A549 (cell line): ENCODE measurements at regions not wholly inside any gene's neighbourhood (a gene's known extent, or its start where the extent isn't known, plus 50 kb on each side); places are given as distances from the start of the nearest gene placed in this dataset.

ENCODE experiments used
- ATAC-seq, 2 experiments: fragments of 200-7000 bp in 1 of 2; fragments of >200 bp in 1 of 2; cut with Nextera tagmentation in 1 of 2; cut with Tn5 transposase in 1 of 2; 3 replicates each; pipeline versions ENCODE4 v1.8.0 to v1.9.1; 2018 to 2020; ENCODE audit warnings: mild to moderate bottlenecking in 1 of 2, moderate library complexity in 1 of 2
- CTCF ChIA-PET: fragments of 300-600 bp; sonication (Branson Sonifier 250); formaldehyde crosslinking; extraction: SDS; loops from one replicate; lab custom pipeline; 2021; ENCODE audit warnings: antibody characterized with exemption, inconsistent platforms; lab: Yijun Ruan, JAX
- POLR2A ChIA-PET: fragments of 350-600 bp; formaldehyde crosslinking; extraction: SDS; loops from one replicate; lab custom pipeline; 2021; ENCODE audit warnings: antibody characterized with exemption, inconsistent platforms; lab: Yijun Ruan, JAX
- DNase-seq, 2 experiments: peaks; one replicate each; pipeline versions ENCODE4 v3.0.0 to v3.0.0-alpha.2; 2011 to 2016; ENCODE audit warnings: low read depth in 1 of 2, low spot score in 1 of 2
- FAIRE-seq: peaks from 2 replicates; lab custom pipeline; 2011; peaks lifted over from hg19 to GRCh38; lab: Jason Lieb, UNC
- H3K27ac ChIP-seq, 2 experiments: fragments of >200 bp; sonication (Bioruptor Twin); formaldehyde crosslinking; 3 replicates each; pipeline ENCODE4 v1.5.1; 2016 to 2017
- H3K4me1 ChIP-seq: fragments of >200 bp; sonication (Bioruptor Twin); formaldehyde crosslinking; 3 replicates; pipeline ENCODE4 v1.6.1; 2016
- H3K4me2 ChIP-seq: fragments of >200 bp; sonication (Bioruptor Twin); formaldehyde crosslinking; 3 replicates; pipeline ENCODE4 v1.6.1; 2016
- H3K4me3 ChIP-seq: fragments of >200 bp; sonication (Bioruptor Twin); formaldehyde crosslinking; 3 replicates; pipeline ENCODE4 v1.5.1; 2016
- H3K9me3 ChIP-seq: fragments of >200 bp; sonication (Bioruptor Twin); formaldehyde crosslinking; 3 replicates; pipeline ENCODE4 v1.6.1; 2016
- FOSB ChIP-seq: fragments of 250-450 bp; sonication (Bioruptor Pico); IDR thresholded peaks from 2 replicates; pipeline ENCODE4 v1.5.0; 2020; ENCODE audit warnings: mild to moderate bottlenecking, moderate library complexity
- GATA3 ChIP-seq: IDR thresholded peaks from 2 replicates; pipeline ENCODE4 v1.6.1; 2012; ENCODE audit warnings: borderline replicate concordance
- HOXB5 ChIP-seq: fragments of 250-450 bp; sonication (Bioruptor Pico); IDR thresholded peaks from 2 replicates; pipeline ENCODE4 v1.5.0; 2020; ENCODE audit warnings: mild to moderate bottlenecking, moderate library complexity
- MAZ ChIP-seq: fragments of 150-350 bp; IDR thresholded peaks from 2 replicates; pipeline ENCODE4 v1.6.1; 2014; ENCODE audit warnings: antibody characterized with exemption, low read depth, low read length, borderline replicate concordance
- MYC ChIP-seq: IDR thresholded peaks from 2 replicates; pipeline ENCODE4 v1.6.1; 2012; ENCODE audit warnings: mild to moderate bottlenecking, inconsistent platforms, low read length, improper control_type of control experiment, borderline replicate concordance
- PHF8 ChIP-seq: fragments of 200-600 bp; sonication (generic); IDR thresholded peaks from 2 replicates; pipeline ENCODE4 v1.6.1; 2016; ENCODE audit warnings: low read depth, mild to moderate bottlenecking, antibody characterized with exemption, moderate library complexity, borderline replicate concordance
- POLR2A ChIP-seq: IDR thresholded peaks from 2 replicates; pipeline ENCODE4 v1.6.1; 2012; ENCODE audit warnings: mild to moderate bottlenecking, low read length
- POLR2AphosphoS2 ChIP-seq: conservative IDR thresholded peaks from 2 replicates; pipeline ENCODE4 v1.6.1; 2012; ENCODE audit warnings: low read length, improper control_type of control experiment, inconsistent platforms
- RAD21 ChIP-seq, 2 experiments: fragments of >200 bp in 1 of 2; sonication (Bioruptor Twin) in 1 of 2; formaldehyde crosslinking in 1 of 2; IDR thresholded peaks in 1 of 2; conservative IDR thresholded peaks in 1 of 2; 2 replicates in 1 of 2; 3 replicates in 1 of 2; pipeline ENCODE4 v1.6.1; 2012 to 2018; ENCODE audit warnings: inconsistent platforms in 1 of 2
- RARB ChIP-seq: fragments of 250-450 bp; sonication (Bioruptor Pico); IDR thresholded peaks from 2 replicates; pipeline ENCODE4 v1.8.0; 2021; ENCODE audit warnings: mild to moderate bottlenecking, moderate library complexity
- SMC3 ChIP-seq: fragments of >200 bp; sonication (Bioruptor Twin); formaldehyde crosslinking; IDR thresholded peaks from 3 replicates; pipeline ENCODE4 v1.6.1; 2018; ENCODE audit warnings: inconsistent platforms
- SREBF2 ChIP-seq: fragments of 450-650 bp; IDR thresholded peaks from 2 replicates; pipeline ENCODE4 v1.6.1; 2014; ENCODE audit warnings: mild to moderate bottlenecking, moderate library complexity
- TP53 ChIP-seq: fragments of 250-450 bp; sonication (Bioruptor Pico); IDR thresholded peaks from 2 replicates; pipeline ENCODE4 v1.5.0; 2021; ENCODE audit warnings: mild to moderate bottlenecking, moderate library complexity
- ZC3H11A ChIP-seq: fragments of 450-650 bp; IDR thresholded peaks from 2 replicates; pipeline ENCODE4 v1.6.1; 2014; ENCODE audit warnings: antibody characterized with exemption, mild to moderate bottlenecking
- ZNF302 ChIP-seq: fragments of 250-450 bp; sonication (Bioruptor Pico); IDR thresholded peaks from 2 replicates; pipeline ENCODE4 v1.9.0; 2021; ENCODE audit warnings: inconsistent platforms, mild to moderate bottlenecking, moderate library complexity
- ZSCAN20 ChIP-seq: fragments of 250-450 bp; sonication (Bioruptor Pico); IDR thresholded peaks from 2 replicates; pipeline ENCODE4 v1.8.0; 2022; ENCODE audit warnings: mild to moderate bottlenecking, moderate library complexity
- WGBS: methylation state at CpG from one replicate; pipeline ENCODE4 v1.1.6; 2017; ENCODE audit errors: missing lambda C conversion rate; 5-methylcytosine and 5-hydroxymethylcytosine counted together
- TF ChIP-seq, protein P1 (sequence below): fragments of >200 bp; sonication (Bioruptor Twin); formaldehyde crosslinking; IDR thresholded peaks from 3 replicates; pipeline ENCODE4 v1.5.1; 2016
- TF ChIP-seq, protein P2 (sequence below): fragments of 450-650 bp; IDR thresholded peaks from 2 replicates; pipeline ENCODE4 v1.6.1; 2014; ENCODE audit warnings: antibody characterized with exemption
- TF ChIP-seq, protein P3 (sequence below): fragments of 150-350 bp; IDR thresholded peaks from 2 replicates; pipeline ENCODE4 v1.6.1; 2014; ENCODE audit warnings: low read depth, mild to moderate bottlenecking, low read length
- TF ChIP-seq, protein P4 (sequence below): fragments of 200-600 bp; sonication (generic); IDR thresholded peaks from 2 replicates; pipeline ENCODE4 v1.6.1; 2016; ENCODE audit warnings: antibody characterized with exemption, mild to moderate bottlenecking, moderate library complexity
- TF ChIP-seq, protein P5 (sequence below): fragments of >200 bp; sonication (Bioruptor Twin); formaldehyde crosslinking; IDR thresholded peaks from 3 replicates; pipeline ENCODE4 v1.6.1; 2016
- TF ChIP-seq, protein P6 (sequence below): IDR thresholded peaks from 2 replicates; pipeline ENCODE4 v1.6.1; 2012

DNA sequence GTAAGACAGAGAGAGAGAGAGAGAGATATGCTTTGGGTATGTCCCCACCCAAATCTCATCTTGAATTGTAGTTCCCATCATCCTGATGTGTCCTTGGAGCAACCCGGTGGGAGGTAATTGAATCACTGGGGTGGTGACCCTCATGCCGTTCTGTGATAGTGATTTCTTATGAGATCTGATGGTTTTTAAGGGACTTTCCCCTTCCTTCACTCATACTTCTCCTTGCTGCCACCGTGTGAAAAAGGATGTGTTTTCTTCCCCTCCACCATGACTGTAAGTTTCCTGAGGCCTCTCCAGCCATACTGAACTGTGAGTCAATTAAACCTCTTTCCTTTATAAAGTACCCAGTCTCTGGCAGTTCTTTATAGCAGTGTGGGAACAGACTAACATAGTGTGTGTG lies 60.3 kb downstream of the EOMES start:
- no peak for TF ChIP-seq ZSCAN20 (CRISPR knock-in tag)
- TF ChIP-seq FOSB (CRISPR knock-in tag), result no peak
- no peak for TF ChIP-seq SREBF2
- TF ChIP-seq HOXB5 (CRISPR knock-in tag), result no peak
- no peak for TF ChIP-seq PHF8
- TF ChIP-seq RAD21 (conservative IDR thresholded peaks at IDR 0.05 in 1 of 2, IDR thresholded peaks at IDR 0.05 in 1 of 2), result no peak
- TF ChIP-seq ZC3H11A, result no peak
- no peak for DNase-seq
- H3K27ac ChIP-seq, result 0 out of 6 replicates have a peak overlapping the region, but pooled peaks of 1 of the 2 experiments have one; percentile 27
- H3K4me2 ChIP-seq, result no peak overlapping the region
- POLR2A ChIA-PET, result no interaction called here
- no peaks in the 10 kb centered on the region for H3K9me3 ChIP-seq
- no peak for FAIRE-seq
- ATAC-seq, result no peak
- H3K4me3 ChIP-seq, result no peak overlapping the region
- CTCF ChIA-PET, result no interaction called here
- peaks cover 19% of the 10 kb centered on the region; the same call in 2 of the 3 replicates for H3K4me1 ChIP-seq
- 37% methylated on average over 3 of the region's 3 CpGs for WGBS

DNA sequence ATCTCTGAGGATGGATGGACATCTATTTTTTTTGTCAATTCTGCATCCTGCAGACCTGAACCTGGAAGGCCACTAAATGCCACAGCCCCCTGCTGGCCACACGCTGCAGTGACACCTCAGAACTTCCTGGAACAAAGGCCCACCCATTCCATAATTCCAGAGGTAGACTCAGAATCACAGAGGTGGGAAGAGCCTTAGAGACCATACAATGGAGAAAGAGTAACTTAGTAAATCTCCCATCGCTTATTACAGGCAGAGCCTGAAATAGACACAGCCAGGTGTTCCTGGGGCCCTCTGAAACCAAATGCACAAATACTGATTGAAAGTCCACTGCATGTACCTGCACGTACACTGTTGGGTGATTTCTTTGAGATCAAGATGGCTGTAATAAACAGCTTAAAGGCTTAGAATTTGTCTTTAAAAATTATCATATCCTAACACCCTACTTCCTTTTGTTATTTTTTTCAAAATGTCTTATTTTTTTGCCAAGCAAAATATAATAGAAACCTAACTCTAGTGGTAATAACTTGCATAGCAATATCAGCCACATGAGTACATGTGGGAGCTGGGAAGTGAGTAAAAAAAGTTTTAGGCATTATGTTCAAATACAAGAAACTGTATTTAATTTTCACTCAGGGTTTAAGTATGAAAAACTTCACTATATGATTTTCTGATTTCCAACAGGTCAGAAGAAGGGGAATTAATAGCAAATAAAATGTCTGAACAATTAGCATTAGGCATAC lies 62.7 kb downstream of the EOMES start:
- Histone ChIP-seq H3K27ac (peak overlapping the region in 1 of 2 experiments; percentile 53; a peak in 3 of 6 replicates), H3K4me2 (no peak overlapping the region), H3K4me1 (peaks cover 17% of the 10 kb centered on the region; the same call in 2 of the 3 replicates), H3K4me3 (no peak overlapping the region), H3K9me3 (no peaks in the 10 kb centered on the region)
- WGBS, result 45% methylated on average over 3 of the region's 3 CpGs
- POLR2A ChIA-PET, result interaction anchor here (1.0 kb wide), 1 partner anchor 27 kb away, joined by 4 read pairs; no protein-coding TSS in a partner anchor
- ATAC-seq (peak; percentile 86 to 95), FAIRE-seq (no peak)
- CTCF ChIA-PET, result interaction anchor here (0.6 to 3.6 kb wide), 12 partner anchors 9 to 225 kb away, joined by 3 to 15 read pairs (median 4); no protein-coding TSS in a partner anchor
- TF ChIP-seq SMC3 (peak; percentile 75), RAD21 (conservative IDR thresholded peaks at IDR 0.05 in 1 of 2, IDR thresholded peaks at IDR 0.05 in 1 of 2) (peak; percentile 66 to 71), TP53 (CRISPR knock-in tag) (no peak)
- TF ChIP-seq, protein P1, sequence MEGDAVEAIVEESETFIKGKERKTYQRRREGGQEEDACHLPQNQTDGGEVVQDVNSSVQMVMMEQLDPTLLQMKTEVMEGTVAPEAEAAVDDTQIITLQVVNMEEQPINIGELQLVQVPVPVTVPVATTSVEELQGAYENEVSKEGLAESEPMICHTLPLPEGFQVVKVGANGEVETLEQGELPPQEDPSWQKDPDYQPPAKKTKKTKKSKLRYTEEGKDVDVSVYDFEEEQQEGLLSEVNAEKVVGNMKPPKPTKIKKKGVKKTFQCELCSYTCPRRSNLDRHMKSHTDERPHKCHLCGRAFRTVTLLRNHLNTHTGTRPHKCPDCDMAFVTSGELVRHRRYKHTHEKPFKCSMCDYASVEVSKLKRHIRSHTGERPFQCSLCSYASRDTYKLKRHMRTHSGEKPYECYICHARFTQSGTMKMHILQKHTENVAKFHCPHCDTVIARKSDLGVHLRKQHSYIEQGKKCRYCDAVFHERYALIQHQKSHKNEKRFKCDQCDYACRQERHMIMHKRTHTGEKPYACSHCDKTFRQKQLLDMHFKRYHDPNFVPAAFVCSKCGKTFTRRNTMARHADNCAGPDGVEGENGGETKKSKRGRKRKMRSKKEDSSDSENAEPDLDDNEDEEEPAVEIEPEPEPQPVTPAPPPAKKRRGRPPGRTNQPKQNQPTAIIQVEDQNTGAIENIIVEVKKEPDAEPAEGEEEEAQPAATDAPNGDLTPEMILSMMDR, result peak; percentile 62
- TF ChIP-seq, all 56 proteins: peak for 3
- DNase-seq, result peak; percentile 77 to 83

DNA sequence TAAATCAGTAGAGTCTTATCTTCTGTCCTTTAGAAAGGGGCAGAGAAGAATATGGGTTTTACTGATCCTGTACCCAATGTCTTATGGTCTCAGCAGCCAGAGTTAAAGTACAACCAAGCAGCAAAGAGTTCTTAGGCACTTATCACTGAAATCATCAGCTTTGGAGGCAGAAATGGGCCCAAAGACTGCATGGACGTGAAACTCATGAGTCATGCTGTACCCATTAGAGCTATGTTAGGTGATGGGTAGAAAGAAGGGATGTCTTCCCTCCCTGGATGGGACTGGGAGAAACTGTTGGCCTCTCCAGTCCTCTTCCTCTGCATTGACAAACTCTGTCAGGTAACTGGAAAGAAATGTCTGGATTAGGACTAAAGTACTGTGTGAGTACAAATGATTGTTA lies 63.4 kb downstream of the EOMES start:
- Histone ChIP-seq H3K4me2 (no peak overlapping the region), H3K27ac (peak overlapping the region; percentile 7 to 65; a peak in 3 of 6 replicates), H3K4me3 (no peak overlapping the region)
- CTCF ChIA-PET, result interaction anchor here (0.6 to 3.6 kb wide), 10 partner anchors 9 to 191 kb away, joined by 3 to 15 read pairs (median 4); no protein-coding TSS in a partner anchor
- TF ChIP-seq GATA3 (no peak), POLR2AphosphoS2 (no peak), RAD21 (conservative IDR thresholded peaks at IDR 0.05 in 1 of 2, IDR thresholded peaks at IDR 0.05 in 1 of 2) (no peak), RARB (CRISPR knock-in tag) (no peak), ZNF302 (CRISPR knock-in tag) (no peak), MYC (no peak), MAZ (no peak), TP53 (CRISPR knock-in tag) (no peak), POLR2A (no peak)
- TF ChIP-seq, protein P2, sequence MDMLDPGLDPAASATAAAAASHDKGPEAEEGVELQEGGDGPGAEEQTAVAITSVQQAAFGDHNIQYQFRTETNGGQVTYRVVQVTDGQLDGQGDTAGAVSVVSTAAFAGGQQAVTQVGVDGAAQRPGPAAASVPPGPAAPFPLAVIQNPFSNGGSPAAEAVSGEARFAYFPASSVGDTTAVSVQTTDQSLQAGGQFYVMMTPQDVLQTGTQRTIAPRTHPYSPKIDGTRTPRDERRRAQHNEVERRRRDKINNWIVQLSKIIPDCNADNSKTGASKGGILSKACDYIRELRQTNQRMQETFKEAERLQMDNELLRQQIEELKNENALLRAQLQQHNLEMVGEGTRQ, result no peak
- TF ChIP-seq, protein P3, sequence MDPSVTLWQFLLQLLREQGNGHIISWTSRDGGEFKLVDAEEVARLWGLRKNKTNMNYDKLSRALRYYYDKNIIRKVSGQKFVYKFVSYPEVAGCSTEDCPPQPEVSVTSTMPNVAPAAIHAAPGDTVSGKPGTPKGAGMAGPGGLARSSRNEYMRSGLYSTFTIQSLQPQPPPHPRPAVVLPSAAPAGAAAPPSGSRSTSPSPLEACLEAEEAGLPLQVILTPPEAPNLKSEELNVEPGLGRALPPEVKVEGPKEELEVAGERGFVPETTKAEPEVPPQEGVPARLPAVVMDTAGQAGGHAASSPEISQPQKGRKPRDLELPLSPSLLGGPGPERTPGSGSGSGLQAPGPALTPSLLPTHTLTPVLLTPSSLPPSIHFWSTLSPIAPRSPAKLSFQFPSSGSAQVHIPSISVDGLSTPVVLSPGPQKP, result no peak
- TF ChIP-seq, protein P4, sequence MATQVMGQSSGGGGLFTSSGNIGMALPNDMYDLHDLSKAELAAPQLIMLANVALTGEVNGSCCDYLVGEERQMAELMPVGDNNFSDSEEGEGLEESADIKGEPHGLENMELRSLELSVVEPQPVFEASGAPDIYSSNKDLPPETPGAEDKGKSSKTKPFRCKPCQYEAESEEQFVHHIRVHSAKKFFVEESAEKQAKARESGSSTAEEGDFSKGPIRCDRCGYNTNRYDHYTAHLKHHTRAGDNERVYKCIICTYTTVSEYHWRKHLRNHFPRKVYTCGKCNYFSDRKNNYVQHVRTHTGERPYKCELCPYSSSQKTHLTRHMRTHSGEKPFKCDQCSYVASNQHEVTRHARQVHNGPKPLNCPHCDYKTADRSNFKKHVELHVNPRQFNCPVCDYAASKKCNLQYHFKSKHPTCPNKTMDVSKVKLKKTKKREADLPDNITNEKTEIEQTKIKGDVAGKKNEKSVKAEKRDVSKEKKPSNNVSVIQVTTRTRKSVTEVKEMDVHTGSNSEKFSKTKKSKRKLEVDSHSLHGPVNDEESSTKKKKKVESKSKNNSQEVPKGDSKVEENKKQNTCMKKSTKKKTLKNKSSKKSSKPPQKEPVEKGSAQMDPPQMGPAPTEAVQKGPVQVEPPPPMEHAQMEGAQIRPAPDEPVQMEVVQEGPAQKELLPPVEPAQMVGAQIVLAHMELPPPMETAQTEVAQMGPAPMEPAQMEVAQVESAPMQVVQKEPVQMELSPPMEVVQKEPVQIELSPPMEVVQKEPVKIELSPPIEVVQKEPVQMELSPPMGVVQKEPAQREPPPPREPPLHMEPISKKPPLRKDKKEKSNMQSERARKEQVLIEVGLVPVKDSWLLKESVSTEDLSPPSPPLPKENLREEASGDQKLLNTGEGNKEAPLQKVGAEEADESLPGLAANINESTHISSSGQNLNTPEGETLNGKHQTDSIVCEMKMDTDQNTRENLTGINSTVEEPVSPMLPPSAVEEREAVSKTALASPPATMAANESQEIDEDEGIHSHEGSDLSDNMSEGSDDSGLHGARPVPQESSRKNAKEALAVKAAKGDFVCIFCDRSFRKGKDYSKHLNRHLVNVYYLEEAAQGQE, result no peak
- TF ChIP-seq, protein P5, sequence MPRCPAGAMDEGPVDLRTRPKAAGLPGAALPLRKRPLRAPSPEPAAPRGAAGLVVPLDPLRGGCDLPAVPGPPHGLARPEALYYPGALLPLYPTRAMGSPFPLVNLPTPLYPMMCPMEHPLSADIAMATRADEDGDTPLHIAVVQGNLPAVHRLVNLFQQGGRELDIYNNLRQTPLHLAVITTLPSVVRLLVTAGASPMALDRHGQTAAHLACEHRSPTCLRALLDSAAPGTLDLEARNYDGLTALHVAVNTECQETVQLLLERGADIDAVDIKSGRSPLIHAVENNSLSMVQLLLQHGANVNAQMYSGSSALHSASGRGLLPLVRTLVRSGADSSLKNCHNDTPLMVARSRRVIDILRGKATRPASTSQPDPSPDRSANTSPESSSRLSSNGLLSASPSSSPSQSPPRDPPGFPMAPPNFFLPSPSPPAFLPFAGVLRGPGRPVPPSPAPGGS, result no peak
- TF ChIP-seq, protein P6, sequence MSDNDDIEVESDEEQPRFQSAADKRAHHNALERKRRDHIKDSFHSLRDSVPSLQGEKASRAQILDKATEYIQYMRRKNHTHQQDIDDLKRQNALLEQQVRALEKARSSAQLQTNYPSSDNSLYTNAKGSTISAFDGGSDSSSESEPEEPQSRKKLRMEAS, result no peak
- TF ChIP-seq, all 56 proteins: peak for 0
- 25% methylated on average over 1 of the region's 1 CpG for WGBS
- no peaks in the 10 kb centered on the region for H3K9me3 ChIP-seq
- no peak for DNase-seq
- POLR2A ChIA-PET, result interaction anchor here (1.0 kb wide), 1 partner anchor 26 kb away, joined by 4 read pairs; no protein-coding TSS in a partner anchor
- no peak for FAIRE-seq
- peaks cover 17% of the 10 kb centered on the region; the same call in 2 of the 3 replicates for H3K4me1 ChIP-seq
- ATAC-seq, result peak in 1 of 2 experiments; percentile 44; a peak in 3 of 6 replicates
